CD4-positive, alpha-beta T cell (primary cell): ENCODE measurements at regions not wholly inside any gene's neighbourhood (a gene's known extent, or its start where the extent isn't known, plus 50 kb on each side); places are given as distances from the start of the nearest gene placed in this dataset.

Source experiments
- ATAC-seq: fragments of 200-7000 bp; cut with Tn5 transposase; one replicate; pipeline ENCODE4 v1.10.0; 2022; ENCODE audit warnings: mild to moderate bottlenecking; ENCODE audit not compliant: poor library complexity
- CTCF ChIA-PET: fragments of 350-600 bp; sonication (Branson Sonifier 250); formaldehyde crosslinking; loops from one replicate; lab custom pipeline; 2021; ENCODE audit warnings: antibody characterized with exemption, inconsistent platforms; lab: Charles Lee
- POLR2A ChIA-PET: fragments of 350-600 bp; sonication (Branson Sonifier 250); formaldehyde crosslinking; loops from one replicate; lab custom pipeline; 2021; ENCODE audit warnings: antibody characterized with exemption, inconsistent platforms; lab: Charles Lee
- DNase-seq, 14 experiments: peaks; one replicate each; pipeline ENCODE4 v3.0.0-alpha.2; 2013 to 2020; ENCODE audit warnings: mixed read lengths in 2 of 14
- H3K27ac ChIP-seq, 2 donors: one replicate each; pipeline versions ENCODE4 v1.5.1 to v1.7.0; 2013; ENCODE audit warnings: low read length in 2 of 2, low read depth in 1 of 2, mild to moderate bottlenecking in 1 of 2
- H3K27me3 ChIP-seq, 2 experiments: 1 replicate in 1 of 2; 2 replicates in 1 of 2; pipeline versions ENCODE4 v1.6.1 to v1.7.0; 2013; ENCODE audit warnings: low read length in 2 of 2, control low read depth in 1 of 2, mild to moderate bottlenecking in 1 of 2, moderate library complexity in 1 of 2; ENCODE audit not compliant: insufficient read depth in 2 of 2, control insufficient read depth in 1 of 2
- H3K36me3 ChIP-seq: one replicate; pipeline ENCODE4 v1.6.1; 2013; ENCODE audit warnings: low read length, control low read depth; ENCODE audit not compliant: insufficient read depth
- H3K4me1 ChIP-seq: one replicate; pipeline ENCODE4 v1.6.1; 2013; ENCODE audit warnings: low read length, control low read depth; ENCODE audit not compliant: insufficient read depth
- H3K4me3 ChIP-seq: one replicate; pipeline ENCODE4 v1.5.1; 2013; ENCODE audit warnings: mild to moderate bottlenecking, low read length, moderate library complexity
- H3K9me3 ChIP-seq, 2 experiments: 1 replicate in 1 of 2; 2 replicates in 1 of 2; pipeline versions ENCODE4 v1.6.1 to v1.7.0; 2013; ENCODE audit warnings: low read length in 2 of 2, mild to moderate bottlenecking in 2 of 2, control low read depth in 1 of 2, moderate library complexity in 1 of 2; ENCODE audit not compliant: control insufficient read depth in 1 of 2, insufficient read depth in 1 of 2
- H3K27ac Mint-ChIP-seq: one replicate; pipeline ENCODE4 v1.8.0; 2020; ENCODE audit warnings: mixed read lengths
- H3K27me3 Mint-ChIP-seq: one replicate; pipeline ENCODE4 v1.8.0; 2021; ENCODE audit warnings: mixed read lengths
- H3K36me3 Mint-ChIP-seq: one replicate; pipeline ENCODE4 v1.8.0; 2021; ENCODE audit warnings: low read depth, mixed read lengths
- H3K4me1 Mint-ChIP-seq: one replicate; pipeline ENCODE4 v1.8.0; 2021; ENCODE audit warnings: low read depth, mixed read lengths
- H3K4me3 Mint-ChIP-seq: one replicate; pipeline ENCODE4 v1.8.0; 2020; ENCODE audit warnings: mild to moderate bottlenecking, mixed read lengths
- H3K9me3 Mint-ChIP-seq: one replicate; pipeline ENCODE4 v1.8.0; 2020; ENCODE audit warnings: mixed read lengths
- intact Hi-C, 2 experiments: fragments of 100-400 bp; cut with DNase I in 1 of 2; cut with micrococcal nuclease in 1 of 2; formaldehyde crosslinking; loops; one replicate each; pipeline versions ENCODE4 v1.15.1 to v1.9.0; 2023 to 2025; cut with DNase I, micrococcal nuclease
- TF ChIP-seq, protein P1 (sequence below): fragments of 200-600 bp; IDR thresholded peaks from one replicate; pipeline ENCODE4 v1.8.0; 2022; ENCODE audit warnings: antibody characterized with exemption, mild to moderate bottlenecking

DNA sequence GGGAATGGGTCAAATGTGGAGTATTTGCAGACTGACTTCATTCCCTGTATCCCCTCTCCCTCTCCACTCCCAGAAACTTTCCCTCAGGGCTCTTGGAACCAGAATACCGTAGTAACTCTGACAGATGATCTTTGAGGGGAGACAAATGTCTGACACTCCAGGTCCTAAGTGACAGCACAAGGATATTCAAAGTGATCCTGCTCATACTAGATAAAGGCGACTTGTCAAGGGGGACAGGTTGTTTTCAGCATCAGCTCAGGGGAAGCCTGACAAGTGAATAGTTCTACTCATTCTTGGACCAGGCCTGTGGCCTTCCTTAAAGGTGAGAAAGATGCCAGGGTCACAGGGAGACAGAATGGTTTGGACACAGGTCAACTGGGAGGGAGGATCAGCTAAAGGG, 92.8 kb downstream of the NXPE2 start:
- no peaks in the 10 kb centered on the region for H3K4me1 ChIP-seq
- CTCF ChIA-PET: no interaction called here
- no peak overlapping the region for H3K27ac ChIP-seq
- H3K36me3 ChIP-seq: no peaks in the 10 kb centered on the region
- H3K27me3 ChIP-seq: peaks cover 0 to 4% of the 10 kb centered on the region in 2 experiments
- intact Hi-C loops: no loop called here
- POLR2A ChIA-PET: no interaction called here
- H3K9me3 Mint-ChIP-seq: no peaks in the 10 kb centered on the region
- no peak overlapping the region for H3K27ac Mint-ChIP-seq
- H3K4me3 Mint-ChIP-seq: no peak overlapping the region
- TF ChIP-seq, protein P1, sequence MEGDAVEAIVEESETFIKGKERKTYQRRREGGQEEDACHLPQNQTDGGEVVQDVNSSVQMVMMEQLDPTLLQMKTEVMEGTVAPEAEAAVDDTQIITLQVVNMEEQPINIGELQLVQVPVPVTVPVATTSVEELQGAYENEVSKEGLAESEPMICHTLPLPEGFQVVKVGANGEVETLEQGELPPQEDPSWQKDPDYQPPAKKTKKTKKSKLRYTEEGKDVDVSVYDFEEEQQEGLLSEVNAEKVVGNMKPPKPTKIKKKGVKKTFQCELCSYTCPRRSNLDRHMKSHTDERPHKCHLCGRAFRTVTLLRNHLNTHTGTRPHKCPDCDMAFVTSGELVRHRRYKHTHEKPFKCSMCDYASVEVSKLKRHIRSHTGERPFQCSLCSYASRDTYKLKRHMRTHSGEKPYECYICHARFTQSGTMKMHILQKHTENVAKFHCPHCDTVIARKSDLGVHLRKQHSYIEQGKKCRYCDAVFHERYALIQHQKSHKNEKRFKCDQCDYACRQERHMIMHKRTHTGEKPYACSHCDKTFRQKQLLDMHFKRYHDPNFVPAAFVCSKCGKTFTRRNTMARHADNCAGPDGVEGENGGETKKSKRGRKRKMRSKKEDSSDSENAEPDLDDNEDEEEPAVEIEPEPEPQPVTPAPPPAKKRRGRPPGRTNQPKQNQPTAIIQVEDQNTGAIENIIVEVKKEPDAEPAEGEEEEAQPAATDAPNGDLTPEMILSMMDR: no peak
- no peaks in the 10 kb centered on the region for H3K4me1 Mint-ChIP-seq
- H3K4me3 ChIP-seq: no peak overlapping the region
- no peaks in the 10 kb centered on the region for H3K36me3 Mint-ChIP-seq
- peaks cover 0 to 5% of the 10 kb centered on the region in 2 experiments for H3K9me3 ChIP-seq
- ATAC-seq: no peak
- H3K27me3 Mint-ChIP-seq: peaks cover 30% of the 10 kb centered on the region
- DNase-seq: no peak

DNA sequence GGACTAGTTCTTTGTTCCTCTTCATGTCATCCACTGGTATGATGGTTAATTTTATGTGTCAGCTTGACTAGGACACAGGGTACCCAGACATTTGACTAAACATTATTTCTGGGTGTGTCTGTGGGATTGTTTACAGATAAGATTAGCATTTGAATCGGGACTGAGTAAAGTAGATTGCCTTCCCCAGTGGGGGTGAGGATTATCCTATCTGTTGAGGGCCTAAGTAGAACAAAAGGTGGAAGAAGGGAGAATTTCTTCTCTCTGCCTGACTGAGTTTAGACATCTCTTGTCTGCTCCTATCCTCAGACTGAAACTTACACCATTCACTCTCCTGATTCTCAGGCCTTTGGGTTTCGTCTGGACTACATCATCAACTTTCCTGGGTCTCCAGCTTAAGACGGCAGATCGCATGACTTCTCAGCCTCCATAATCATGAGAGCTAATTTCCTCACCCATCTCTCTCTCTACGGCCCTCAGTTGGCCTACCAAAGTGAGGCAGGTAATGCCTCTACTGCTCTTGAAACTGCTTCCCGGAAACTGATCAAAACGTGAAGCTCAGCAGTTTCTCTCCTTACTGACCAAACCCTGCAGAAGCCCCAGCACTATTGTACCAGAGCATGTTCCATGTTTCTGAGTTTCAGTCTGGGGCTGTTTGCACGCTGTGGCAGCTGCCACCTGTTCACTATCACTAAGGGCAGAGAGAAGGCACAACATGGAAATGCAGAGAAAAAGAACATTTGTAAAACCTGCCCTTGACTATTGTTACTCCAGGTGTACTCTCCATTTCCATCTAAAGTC, 95.4 kb downstream of the NXPE2 start:
- peaks cover 2 to 4% of the 10 kb centered on the region in 2 experiments for H3K27me3 ChIP-seq
- H3K4me3 ChIP-seq: no peak overlapping the region
- Mint-ChIP-seq H3K27ac (no peak overlapping the region), H3K4me3 (no peak overlapping the region), H3K9me3 (no peaks in the 10 kb centered on the region), H3K4me1 (no peaks in the 10 kb centered on the region), H3K36me3 (no peaks in the 10 kb centered on the region), H3K27me3 (peaks cover 29% of the 10 kb centered on the region)
- TF ChIP-seq, protein P1: no peak
- no peaks in the 10 kb centered on the region for H3K4me1 ChIP-seq
- peaks cover 0 to 8% of the 10 kb centered on the region in 2 experiments for H3K9me3 ChIP-seq
- ChIA-PET POLR2A (no interaction called here), CTCF (no interaction called here)
- DNase-seq: no peak
- ATAC-seq: no peak
- intact Hi-C loops: no loop called here
- no peak overlapping the region for H3K27ac ChIP-seq
- no peaks in the 10 kb centered on the region for H3K36me3 ChIP-seq

DNA sequence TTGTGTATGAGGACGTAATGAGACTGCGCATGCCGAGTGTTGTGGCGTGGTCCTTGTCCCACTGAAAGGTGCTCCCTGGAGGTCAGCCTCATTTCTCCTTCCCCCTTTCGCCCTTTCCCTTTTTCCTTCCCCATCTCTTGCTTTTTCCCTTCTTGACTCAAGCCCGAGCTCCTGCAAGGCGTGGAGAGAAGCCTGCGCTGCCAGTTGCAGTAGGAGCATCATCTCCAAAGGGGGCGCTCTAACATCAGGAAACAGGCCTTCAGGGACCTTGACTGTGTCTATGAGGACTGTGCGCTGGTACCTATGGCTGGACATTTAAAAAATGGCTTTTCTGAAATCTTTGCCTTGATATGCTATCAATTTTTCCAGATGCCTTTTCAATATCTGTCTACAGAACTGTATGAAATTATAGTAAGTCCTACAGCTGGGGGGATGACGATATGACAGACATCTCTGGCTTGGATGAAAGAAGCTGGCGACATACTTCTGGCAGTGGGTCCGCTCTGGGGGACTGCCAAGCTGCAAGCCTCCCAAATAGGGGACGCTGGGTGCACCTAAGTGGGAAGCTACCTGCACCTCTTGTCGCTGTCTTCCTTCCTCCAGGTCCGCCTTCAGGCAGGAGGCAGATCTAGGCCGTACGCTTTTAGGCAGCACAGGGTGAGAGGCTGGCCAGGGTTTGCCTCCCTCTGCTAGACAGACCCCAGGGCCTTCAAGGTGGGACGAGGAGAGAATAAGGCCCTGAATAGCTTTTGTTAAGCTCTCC, 96.5 kb downstream of the NXPE2 start:
- Mint-ChIP-seq H3K4me1 (no peaks in the 10 kb centered on the region), H3K36me3 (no peaks in the 10 kb centered on the region), H3K4me3 (no peak overlapping the region), H3K27me3 (peaks cover 29% of the 10 kb centered on the region), H3K27ac (no peak overlapping the region), H3K9me3 (no peaks in the 10 kb centered on the region)
- peaks cover 2 to 4% of the 10 kb centered on the region in 2 experiments for H3K27me3 ChIP-seq
- H3K4me1 ChIP-seq: no peaks in the 10 kb centered on the region
- intact Hi-C loops: no loop called here
- no peak overlapping the region for H3K4me3 ChIP-seq
- no peak for ATAC-seq
- H3K36me3 ChIP-seq: no peaks in the 10 kb centered on the region
- peaks cover 0 to 8% of the 10 kb centered on the region in 2 experiments for H3K9me3 ChIP-seq
- TF ChIP-seq, protein P1: no peak
- no peak overlapping the region for H3K27ac ChIP-seq
- CTCF ChIA-PET: no interaction called here
- DNase-seq: peak in 2 of 14 experiments; percentile 1 to 4
- POLR2A ChIA-PET: no interaction called here
